ENCODE measurements at regions not wholly inside any gene's neighbourhood (a gene's known extent, or its start where the extent isn't known, plus 50 kb on each side); places are given as distances from the start of the nearest gene placed in this dataset.

DNA sequence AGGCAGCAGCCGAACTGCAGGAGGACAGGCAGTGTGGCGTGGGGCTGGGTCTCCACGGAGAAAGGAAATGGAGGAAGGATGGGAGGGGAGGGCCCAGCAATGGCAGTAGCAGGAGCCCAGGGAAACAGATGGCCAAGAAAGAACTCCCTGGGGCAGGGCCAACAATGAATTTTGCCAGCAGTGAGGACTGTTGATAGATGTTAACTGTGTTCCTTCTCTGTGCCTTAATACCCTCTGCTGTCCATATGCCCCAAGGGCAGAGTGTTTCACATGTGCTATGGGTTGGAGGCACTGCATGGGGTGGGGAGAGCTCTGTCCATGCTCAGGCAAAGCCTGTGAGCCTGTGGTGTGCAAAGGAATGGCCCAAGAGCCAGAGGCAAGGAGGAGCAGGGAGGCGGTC lies 70.8 kb upstream of the POMGNT2 start:
- TF ChIP-seq EZH2 (IDR thresholded peaks at IDR 0.05; ENCODE audit: borderline replicate concordance, low read depth, low read length, poor library complexity, severe bottlenecking) = no peak
- TF ChIP-seq, protein P1, sequence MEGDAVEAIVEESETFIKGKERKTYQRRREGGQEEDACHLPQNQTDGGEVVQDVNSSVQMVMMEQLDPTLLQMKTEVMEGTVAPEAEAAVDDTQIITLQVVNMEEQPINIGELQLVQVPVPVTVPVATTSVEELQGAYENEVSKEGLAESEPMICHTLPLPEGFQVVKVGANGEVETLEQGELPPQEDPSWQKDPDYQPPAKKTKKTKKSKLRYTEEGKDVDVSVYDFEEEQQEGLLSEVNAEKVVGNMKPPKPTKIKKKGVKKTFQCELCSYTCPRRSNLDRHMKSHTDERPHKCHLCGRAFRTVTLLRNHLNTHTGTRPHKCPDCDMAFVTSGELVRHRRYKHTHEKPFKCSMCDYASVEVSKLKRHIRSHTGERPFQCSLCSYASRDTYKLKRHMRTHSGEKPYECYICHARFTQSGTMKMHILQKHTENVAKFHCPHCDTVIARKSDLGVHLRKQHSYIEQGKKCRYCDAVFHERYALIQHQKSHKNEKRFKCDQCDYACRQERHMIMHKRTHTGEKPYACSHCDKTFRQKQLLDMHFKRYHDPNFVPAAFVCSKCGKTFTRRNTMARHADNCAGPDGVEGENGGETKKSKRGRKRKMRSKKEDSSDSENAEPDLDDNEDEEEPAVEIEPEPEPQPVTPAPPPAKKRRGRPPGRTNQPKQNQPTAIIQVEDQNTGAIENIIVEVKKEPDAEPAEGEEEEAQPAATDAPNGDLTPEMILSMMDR (conservative IDR thresholded peaks at IDR 0.05; ENCODE audit: low read depth, low read length) = no peak

Measured in A673 (cell line).